ENCODE measurements at regions not wholly inside any gene's neighbourhood (a gene's known extent, or its start where the extent isn't known, plus 50 kb on each side); places are given as distances from the start of the nearest gene placed in this dataset.

DNA sequence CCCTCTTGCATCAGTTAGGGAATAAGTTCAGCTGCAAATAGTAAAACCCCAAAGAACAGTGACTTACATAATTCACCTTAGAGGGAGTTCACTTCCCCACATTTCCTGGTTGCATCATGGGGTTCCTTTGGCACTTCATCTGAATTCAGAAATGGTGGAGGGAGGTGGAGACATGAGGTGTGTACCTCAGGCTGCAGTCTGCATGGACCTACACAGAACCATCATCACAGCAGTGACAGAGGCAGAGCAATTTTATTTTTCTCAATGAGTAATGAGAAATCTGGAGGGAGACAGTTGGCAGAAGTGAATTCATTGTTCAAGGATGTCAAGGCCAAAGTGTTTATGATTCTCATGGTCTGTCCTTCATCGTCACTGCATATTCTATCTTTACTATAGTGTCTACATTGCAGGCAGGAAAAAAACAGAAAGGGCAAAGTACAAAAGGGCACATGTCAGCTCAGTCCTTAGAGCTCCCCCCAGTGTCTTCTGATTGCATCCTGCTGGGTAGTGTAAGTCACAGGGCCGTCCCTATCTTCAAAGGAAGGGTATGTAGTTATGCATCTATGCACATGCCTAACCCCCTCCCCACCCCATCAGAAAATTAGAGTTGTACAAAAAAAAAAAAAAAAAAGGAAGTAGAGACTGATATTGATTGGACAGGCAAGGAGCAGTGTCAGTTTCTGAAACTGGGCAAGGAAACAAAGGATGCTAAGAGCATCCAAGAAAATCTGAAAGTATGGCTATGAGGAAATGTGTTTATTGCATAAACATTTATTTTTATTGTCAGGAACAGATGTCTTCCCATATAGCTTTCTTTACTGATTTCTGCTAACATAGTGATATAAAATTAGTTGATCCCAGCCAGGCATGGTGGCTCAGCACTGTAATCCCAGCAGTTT lies 132.7 kb upstream of the APC start:
- H3K9me3 ChIP-seq (ENCODE audit: control insufficient read depth in 1 of 2, low read length in 2 of 2) = no peaks in the 10 kb centered on the region
- no peak overlapping the region for H3K4me3 ChIP-seq (ENCODE audit: low read depth in 1 of 2, low read length in 2 of 2)
- no peak overlapping the region for H3K27ac ChIP-seq (ENCODE audit: low read length)
- H3K36me3 ChIP-seq (ENCODE audit: control insufficient read depth in 1 of 2, insufficient read depth in 2 of 2, low read length in 2 of 2) = no peaks in the 10 kb centered on the region
- H3K4me1 ChIP-seq (ENCODE audit: control insufficient read depth in 1 of 2, insufficient read depth in 2 of 2, low read length in 2 of 2) = no peaks in the 10 kb centered on the region
- H3K27me3 ChIP-seq (ENCODE audit: low read depth, low read length) = no peaks in the 10 kb centered on the region

GRCh38 chr5:112608975-112609374 lies 128.7 kb upstream of the APC start:
- no peaks in the 10 kb centered on the region for H3K27me3 ChIP-seq (ENCODE audit: low read depth, low read length)
- H3K9me3 ChIP-seq (ENCODE audit: control insufficient read depth in 1 of 2, low read length in 2 of 2) = no peaks in the 10 kb centered on the region
- H3K36me3 ChIP-seq (ENCODE audit: control insufficient read depth in 1 of 2, insufficient read depth in 2 of 2, low read length in 2 of 2) = no peaks in the 10 kb centered on the region
- no peak overlapping the region for H3K4me3 ChIP-seq (ENCODE audit: low read depth in 1 of 2, low read length in 2 of 2)
- H3K4me1 ChIP-seq (ENCODE audit: control insufficient read depth in 1 of 2, insufficient read depth in 2 of 2, low read length in 2 of 2) = no peaks in the 10 kb centered on the region
- H3K27ac ChIP-seq (ENCODE audit: low read length) = no peak overlapping the region

- no peaks in the 10 kb centered on the region for H3K4me1 ChIP-seq (ENCODE audit: control insufficient read depth in 1 of 2, insufficient read depth in 2 of 2, low read length in 2 of 2)
- no peak overlapping the region for H3K27ac ChIP-seq (ENCODE audit: low read length)
- H3K4me3 ChIP-seq (ENCODE audit: low read depth in 1 of 2, low read length in 2 of 2) = no peak overlapping the region
- H3K36me3 ChIP-seq (ENCODE audit: control insufficient read depth in 1 of 2, insufficient read depth in 2 of 2, low read length in 2 of 2) = no peaks in the 10 kb centered on the region
- H3K27me3 ChIP-seq (ENCODE audit: low read depth, low read length) = no peaks in the 10 kb centered on the region
- H3K9me3 ChIP-seq (ENCODE audit: control insufficient read depth in 1 of 2, low read length in 2 of 2) = no peaks in the 10 kb centered on the region
Measured at GRCh38 chr5:112612663-112613062, 125.0 kb upstream of the APC start.

GRCh38 chr5:112614285-112614684 lies 123.4 kb upstream of the APC start:
- H3K27ac ChIP-seq (ENCODE audit: low read length) = no peak overlapping the region
- no peaks in the 10 kb centered on the region for H3K9me3 ChIP-seq (ENCODE audit: control insufficient read depth in 1 of 2, low read length in 2 of 2)
- H3K36me3 ChIP-seq (ENCODE audit: control insufficient read depth in 1 of 2, insufficient read depth in 2 of 2, low read length in 2 of 2) = no peaks in the 10 kb centered on the region
- H3K27me3 ChIP-seq (ENCODE audit: low read depth, low read length) = no peaks in the 10 kb centered on the region
- no peaks in the 10 kb centered on the region for H3K4me1 ChIP-seq (ENCODE audit: control insufficient read depth in 1 of 2, insufficient read depth in 2 of 2, low read length in 2 of 2)
- H3K4me3 ChIP-seq (ENCODE audit: low read depth in 1 of 2, low read length in 2 of 2) = no peak overlapping the region

DNA sequence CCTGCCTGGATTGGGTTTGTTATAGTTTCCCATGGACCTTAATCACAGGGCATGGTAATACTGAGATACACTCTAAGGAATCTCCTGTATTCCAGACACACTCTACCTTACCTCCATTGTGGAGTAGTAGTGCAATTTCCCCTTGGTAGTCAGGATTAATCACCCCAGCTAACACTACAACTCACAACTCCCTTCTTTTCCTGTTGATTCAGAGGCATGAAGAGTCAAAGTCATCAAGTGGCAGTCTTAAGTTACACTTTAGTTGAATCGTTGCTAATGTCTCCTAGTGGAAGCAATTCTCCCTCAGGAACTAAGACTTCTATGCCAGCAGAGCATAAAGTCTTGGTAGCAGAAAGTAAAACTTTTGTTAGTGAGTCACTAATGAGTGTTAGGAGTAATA lies 122.7 kb upstream of the APC start:
- Histone ChIP-seq H3K27ac (ENCODE audit: low read length) (no peak overlapping the region), H3K4me1 (ENCODE audit: control insufficient read depth in 1 of 2, insufficient read depth in 2 of 2, low read length in 2 of 2) (no peaks in the 10 kb centered on the region), H3K4me3 (ENCODE audit: low read depth in 1 of 2, low read length in 2 of 2) (no peak overlapping the region), H3K27me3 (ENCODE audit: low read depth, low read length) (no peaks in the 10 kb centered on the region), H3K36me3 (ENCODE audit: control insufficient read depth in 1 of 2, insufficient read depth in 2 of 2, low read length in 2 of 2) (no peaks in the 10 kb centered on the region), H3K9me3 (ENCODE audit: control insufficient read depth in 1 of 2, low read length in 2 of 2) (no peaks in the 10 kb centered on the region)

- peak overlapping the region in 1 of 2 donors; percentile 2 for H3K4me3 ChIP-seq (ENCODE audit: low read depth in 1 of 2, low read length in 2 of 2)
- H3K27ac ChIP-seq (ENCODE audit: low read length) = no peak overlapping the region
- no peaks in the 10 kb centered on the region for H3K4me1 ChIP-seq (ENCODE audit: control insufficient read depth in 1 of 2, insufficient read depth in 2 of 2, low read length in 2 of 2)
- H3K36me3 ChIP-seq (ENCODE audit: control insufficient read depth in 1 of 2, insufficient read depth in 2 of 2, low read length in 2 of 2) = no peaks in the 10 kb centered on the region
- H3K9me3 ChIP-seq (ENCODE audit: control insufficient read depth in 1 of 2, low read length in 2 of 2) = no peaks in the 10 kb centered on the region
- no peaks in the 10 kb centered on the region for H3K27me3 ChIP-seq (ENCODE audit: low read depth, low read length)
Measured at GRCh38 chr5:112616812-112617547, 120.7 kb upstream of the APC start.

GRCh38 chr5:112625246-112625645 lies 112.4 kb upstream of the APC start:
- Histone ChIP-seq H3K27ac (ENCODE audit: low read length) (no peak overlapping the region), H3K9me3 (ENCODE audit: control insufficient read depth in 1 of 2, low read length in 2 of 2) (no peaks in the 10 kb centered on the region), H3K4me1 (ENCODE audit: control insufficient read depth in 1 of 2, insufficient read depth in 2 of 2, low read length in 2 of 2) (no peaks in the 10 kb centered on the region), H3K4me3 (ENCODE audit: low read depth in 1 of 2, low read length in 2 of 2) (no peak overlapping the region), H3K27me3 (ENCODE audit: low read depth, low read length) (no peaks in the 10 kb centered on the region), H3K36me3 (ENCODE audit: control insufficient read depth in 1 of 2, insufficient read depth in 2 of 2, low read length in 2 of 2) (no peaks in the 10 kb centered on the region)

DNA sequence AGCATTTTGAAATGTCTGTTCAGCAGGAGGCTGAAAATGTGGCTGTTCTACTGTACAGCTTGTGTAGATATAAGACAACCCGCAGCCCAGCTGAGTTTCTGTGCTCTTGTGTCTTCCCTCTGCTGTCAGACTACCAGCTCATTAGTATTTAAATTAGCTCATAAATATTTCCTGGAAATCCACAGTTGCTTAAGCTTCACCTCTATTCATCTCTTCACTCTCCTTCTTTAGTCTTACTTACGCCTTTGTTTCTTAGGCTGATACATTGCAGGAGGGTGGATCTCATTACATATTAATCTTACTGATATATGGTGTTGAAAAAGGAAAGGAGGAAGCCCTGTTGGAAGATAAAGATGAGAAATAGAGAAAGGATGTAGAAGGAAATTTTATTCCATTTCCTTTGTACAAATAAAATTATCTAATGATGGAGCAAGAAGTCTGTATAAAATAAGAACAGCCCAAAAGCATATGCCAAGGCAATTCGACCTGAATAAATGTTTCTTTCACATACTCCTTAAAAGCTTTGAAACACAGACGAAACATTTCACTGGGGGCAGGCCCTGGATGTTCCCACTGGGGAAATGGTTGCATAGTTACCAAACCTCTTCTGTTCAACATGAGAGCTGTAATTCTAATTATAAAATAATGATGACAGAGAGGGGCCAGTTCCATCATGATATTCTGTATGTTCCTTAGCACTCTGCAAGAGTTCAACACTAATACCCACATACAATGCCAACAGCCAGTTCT lies 111.8 kb upstream of the APC start:
- Histone ChIP-seq H3K9me3 (ENCODE audit: control insufficient read depth in 1 of 2, low read length in 2 of 2) (no peaks in the 10 kb centered on the region), H3K27ac (ENCODE audit: low read length) (no peak overlapping the region), H3K4me3 (ENCODE audit: low read depth in 1 of 2, low read length in 2 of 2) (no peak overlapping the region)

GRCh38 chr5:112626715-112627114 lies 111.0 kb upstream of the APC start:
- Histone ChIP-seq H3K36me3 (ENCODE audit: control insufficient read depth in 1 of 2, insufficient read depth in 2 of 2, low read length in 2 of 2) (no peaks in the 10 kb centered on the region), H3K27ac (ENCODE audit: low read length) (no peak overlapping the region), H3K4me3 (ENCODE audit: low read depth in 1 of 2, low read length in 2 of 2) (no peak overlapping the region), H3K4me1 (ENCODE audit: control insufficient read depth in 1 of 2, insufficient read depth in 2 of 2, low read length in 2 of 2) (no peaks in the 10 kb centered on the region), H3K9me3 (ENCODE audit: control insufficient read depth in 1 of 2, low read length in 2 of 2) (no peaks in the 10 kb centered on the region), H3K27me3 (ENCODE audit: low read depth, low read length) (no peaks in the 10 kb centered on the region)

More for the DNA sequence above, 111.8 kb upstream of the APC start:
- H3K36me3 ChIP-seq (ENCODE audit: control insufficient read depth in 1 of 2, insufficient read depth in 2 of 2, low read length in 2 of 2) = no peaks in the 10 kb centered on the region
- no peaks in the 10 kb centered on the region for H3K4me1 ChIP-seq (ENCODE audit: control insufficient read depth in 1 of 2, insufficient read depth in 2 of 2, low read length in 2 of 2)
- H3K27me3 ChIP-seq (ENCODE audit: low read depth, low read length) = no peaks in the 10 kb centered on the region

DNA sequence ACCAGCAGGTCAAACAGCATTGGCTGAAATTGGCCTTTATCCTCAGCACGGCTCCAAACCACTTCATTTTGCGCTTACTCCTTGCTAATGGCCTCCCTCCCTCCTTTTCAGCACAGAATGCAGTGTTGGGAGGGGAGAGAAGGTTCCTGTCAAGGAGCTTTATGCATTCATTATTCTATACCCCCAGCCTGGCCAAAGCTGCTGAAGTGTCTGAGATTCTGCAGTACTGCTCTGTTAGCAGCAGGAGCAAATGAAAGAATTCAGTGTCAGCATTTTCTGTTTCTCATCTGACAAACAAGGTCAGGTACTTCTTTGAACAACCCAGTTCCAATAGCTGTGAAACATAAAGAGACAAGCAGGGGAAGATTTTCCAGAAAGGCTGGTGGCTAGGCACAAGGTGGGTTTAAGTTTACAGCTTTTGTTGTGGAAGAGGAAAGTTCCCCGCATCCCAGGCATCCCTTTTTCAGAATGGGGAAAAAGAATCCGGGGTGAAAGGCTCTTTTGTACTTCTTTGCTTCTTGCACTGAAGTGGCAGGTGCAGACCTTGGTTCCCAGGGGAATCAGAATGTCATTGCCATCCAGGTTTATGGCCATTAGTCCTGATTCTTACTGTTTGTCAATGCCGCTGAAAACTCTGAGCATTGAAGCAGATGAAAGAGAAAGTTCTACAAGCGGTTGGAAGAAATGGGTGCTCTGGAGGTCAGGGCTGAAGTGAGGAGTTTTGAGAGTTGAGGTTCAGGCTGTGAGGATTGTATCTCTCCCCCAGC lies 109.3 kb upstream of the APC start:
- peaks cover 0 to 4% of the 10 kb centered on the region in 2 donors for H3K9me3 ChIP-seq (ENCODE audit: control insufficient read depth in 1 of 2, low read length in 2 of 2)
- no peak overlapping the region for H3K4me3 ChIP-seq (ENCODE audit: low read depth in 1 of 2, low read length in 2 of 2)
- no peaks in the 10 kb centered on the region for H3K4me1 ChIP-seq (ENCODE audit: control insufficient read depth in 1 of 2, insufficient read depth in 2 of 2, low read length in 2 of 2)
- H3K36me3 ChIP-seq (ENCODE audit: control insufficient read depth in 1 of 2, insufficient read depth in 2 of 2, low read length in 2 of 2) = no peaks in the 10 kb centered on the region
- no peaks in the 10 kb centered on the region for H3K27me3 ChIP-seq (ENCODE audit: low read depth, low read length)
- H3K27ac ChIP-seq (ENCODE audit: low read length) = no peak overlapping the region
